ENCODE measurements at regions not wholly inside any gene's neighbourhood (a gene's known extent, or its start where the extent isn't known, plus 50 kb on each side); places are given as distances from the start of the nearest gene placed in this dataset.
A peak's percentile ranks its signal among the peaks of the same experiment; 100 is the strongest.

- peak; percentile 90 for ATAC-seq
- H3K4me2 ChIP-seq (ENCODE audit: low read length) = no peak overlapping the region
- no TSS peak for BruUV-seq (replicated peaks)
- peak; percentile 62 for DNase-seq (ENCODE audit: low read depth, low spot score)
- ChIA-PET RAD21 (ENCODE audit: low non-redundant PET in 1 of 2, low total read pairs in 2 of 2, uncharacterized antibody in 2 of 2, unreplicated experiment in 2 of 2) (interaction anchor here in 1 of 2 experiments (0.6 kb wide), 1 partner anchor 464 kb away, joined by 3 read pairs; no protein-coding TSS in a partner anchor), CTCF (interaction anchor here (0.6 to 1.5 kb wide), 10 partner anchors 8 to 471 kb away, joined by 3 to 4 read pairs (median 3); no protein-coding TSS in a partner anchor), POLR2A (interaction anchor here (0.7 kb wide), 1 partner anchor 70 kb away, joined by 3 read pairs; no protein-coding TSS in a partner anchor)
- H3K36me3 ChIP-seq (ENCODE audit: control insufficient read depth in 1 of 2, insufficient read depth in 2 of 2, low read length in 2 of 2) = no peaks in the 10 kb centered on the region
- TF ChIP-seq REST (IDR thresholded peaks at IDR 0.05; ENCODE audit: low read depth) = no peak
- no peak for TF ChIP-seq ATF3 (IDR thresholded peaks at IDR 0.05)
- no peak for TF ChIP-seq YY1 (IDR thresholded peaks at IDR 0.05; ENCODE audit: extremely low read depth, insufficient replicate concordance, low read depth, low read length)
- peak; percentile 33 to 69 (median 47); a peak in 5 of 6 replicates for TF ChIP-seq CTCF (IDR thresholded peaks at IDR 0.05 in 2 of 3, conservative IDR thresholded peaks at IDR 0.05 in 1 of 3; ENCODE audit: borderline replicate concordance in 1 of 3, insufficient read depth in 1 of 3, low read depth in 2 of 3, low read length in 2 of 3)
- no peak for TF ChIP-seq TCF7L2 (IDR thresholded peaks at IDR 0.05; ENCODE audit: borderline replicate concordance, extremely low read depth, insufficient read depth, insufficient read length)
- no peak for TF ChIP-seq ZFX (IDR thresholded peaks at IDR 0.05)
- peak; percentile 69 for TF ChIP-seq RAD21 (IDR thresholded peaks at IDR 0.05; ENCODE audit: low read depth)
- intact Hi-C loops (cut with micrococcal nuclease) = loop anchor here (2.0 kb wide), 1 partner anchor 278 kb away; no protein-coding TSS in a partner anchor
- no peaks in the 10 kb centered on the region for H3K79me2 ChIP-seq (ENCODE audit: insufficient read depth, low read length)
- H3K4me3 ChIP-seq (replicated peaks in 1 of 2; ENCODE audit: low read depth in 1 of 2, low read length in 2 of 2) = no peak overlapping the region
- H3K27ac ChIP-seq (ENCODE audit: low read depth, low read length) = no peak overlapping the region
- peak overlapping the region; percentile 89 for H2AFZ ChIP-seq (ENCODE audit: low read depth, low read length, poor library complexity, severe bottlenecking)
- no peak overlapping the region for H3K9ac ChIP-seq (ENCODE audit: low read length)
- H3K9me2 ChIP-seq (ENCODE audit: insufficient read depth) = no peaks in the 10 kb centered on the region
- H3K4me1 ChIP-seq (ENCODE audit: control insufficient read depth in 1 of 2, insufficient read depth in 2 of 2, low read length in 2 of 2) = no peaks in the 10 kb centered on the region
- H4K20me1 ChIP-seq (ENCODE audit: insufficient read depth) = no peaks in the 10 kb centered on the region
- H3K9me3 ChIP-seq (ENCODE audit: control insufficient read depth in 1 of 2, insufficient read depth in 1 of 2, low read depth in 1 of 2, low read length in 2 of 2) = no peaks in the 10 kb centered on the region
- H3K27me3 ChIP-seq (ENCODE audit: insufficient read depth, low read length) = no peaks in the 10 kb centered on the region
Measured at GRCh38 chr4:159764343-159764952, 661.6 kb downstream of the RAPGEF2 start.

Measured in HCT116 (cell line).